OCI-LY7 (cell line): ENCODE measurements at regions not wholly inside any gene's neighbourhood (a gene's known extent, or its start where the extent isn't known, plus 50 kb on each side); places are given as distances from the start of the nearest gene placed in this dataset.

Experiments
- BruUV-seq: library from RNA; stranded (reverse); fragments of 400-500 nt; replicated peaks from 2 replicates; lab custom pipeline; 2021; lab: Mats Ljungman, UMichigan
- CTCF ChIA-PET: fragments of 300-600 bp; sonication (Branson Sonifier 250); formaldehyde crosslinking; loops from one replicate; lab custom pipeline; 2022; ENCODE audit warnings: antibody characterized with exemption; ENCODE audit not compliant: unreplicated experiment; lab: Charles Lee
- POLR2A ChIA-PET: fragments of 300-600 bp; sonication (Branson Sonifier 250); formaldehyde crosslinking; loops from one replicate; lab custom pipeline; 2022; ENCODE audit warnings: antibody characterized with exemption; lab: Charles Lee
- DNase-seq: peaks from one replicate; pipeline ENCODE4 v3.0.0-alpha.2; 2015; ENCODE audit warnings: low spot score
- H2AFZ ChIP-seq: fragments of 200-600 bp; sonication (generic), shearing (Covaris generic); 2 replicates; pipeline ENCODE4 v1.6.1; 2014; ENCODE audit warnings: mild to moderate bottlenecking, antibody characterized with exemption, low read length, moderate library complexity
- H3K27ac ChIP-seq: fragments of 200-600 bp; sonication (generic); 2 replicates; pipeline ENCODE4 v1.5.1; 2014; ENCODE audit warnings: mixed run types, low read depth, mild to moderate bottlenecking, moderate library complexity, low read length, inconsistent platforms; ENCODE audit not compliant: poor library complexity, severe bottlenecking
- H3K36me3 ChIP-seq: fragments of 200-600 bp; sonication (generic); 2 replicates; pipeline ENCODE4 v1.6.1; 2014; ENCODE audit warnings: mild to moderate bottlenecking, antibody characterized with exemption, low read length, moderate library complexity, mixed read lengths; ENCODE audit not compliant: insufficient read depth
- H3K4me1 ChIP-seq: fragments of 200-600 bp; sonication (generic); 2 replicates; pipeline ENCODE4 v1.5.1; 2014; ENCODE audit warnings: mild to moderate bottlenecking, low read length; ENCODE audit not compliant: insufficient read depth, poor library complexity, severe bottlenecking
- H3K4me2 ChIP-seq: fragments of 200-600 bp; sonication (generic); 2 replicates; pipeline ENCODE4 v1.6.1; 2014; ENCODE audit warnings: mild to moderate bottlenecking, low read length
- H3K4me3 ChIP-seq: fragments of 200-600 bp; sonication (generic); 2 replicates; pipeline ENCODE4 v1.5.1; 2014; ENCODE audit warnings: mild to moderate bottlenecking, low read depth, low read length; ENCODE audit not compliant: poor library complexity, severe bottlenecking
- H3K79me2 ChIP-seq: fragments of 200-600 bp; sonication (generic); 2 replicates; pipeline ENCODE4 v1.6.1; 2016; ENCODE audit warnings: low read depth, mild to moderate bottlenecking, low read length, moderate library complexity, mixed read lengths; ENCODE audit not compliant: insufficient read depth
- H3K9me2 ChIP-seq: fragments of 200-600 bp; sonication (generic); 2 replicates; pipeline ENCODE4 v1.6.1; 2016; ENCODE audit warnings: mild to moderate bottlenecking, low read length, mixed read lengths; ENCODE audit not compliant: insufficient read depth
- H3K9me3 ChIP-seq: fragments of 200-600 bp; sonication (generic); 2 replicates; pipeline ENCODE4 v1.6.1; 2014; ENCODE audit warnings: mild to moderate bottlenecking, mixed run types, low read length, mixed read lengths
- H4K20me1 ChIP-seq: fragments of 200-600 bp; sonication (generic); 2 replicates; pipeline ENCODE4 v1.6.1; 2014; ENCODE audit warnings: mild to moderate bottlenecking, antibody characterized with exemption, low read length, moderate library complexity, mixed read lengths; ENCODE audit not compliant: insufficient read depth
- CTCF ChIP-seq: fragments of 200-600 bp; sonication (generic); conservative IDR thresholded peaks from 2 replicates; pipeline ENCODE4 v1.5.1; 2014; ENCODE audit warnings: mild to moderate bottlenecking, antibody characterized with exemption, low read length, moderate library complexity, mixed read lengths
- EZH2phosphoT487 ChIP-seq: fragments of 200-600 bp; sonication (generic); IDR thresholded peaks from 2 replicates; pipeline ENCODE4 v1.6.1; 2018; ENCODE audit warnings: low read depth, borderline replicate concordance, mild to moderate bottlenecking, mixed run types, antibody characterized with exemption, low read length, moderate library complexity, mixed read lengths
- intact Hi-C: fragments of 100-400 bp; cut with micrococcal nuclease; formaldehyde crosslinking; loops from one replicate; pipeline ENCODE4 v1.10.0; 2022; ENCODE audit not compliant: unreplicated experiment

GRCh38 chr11:19646921-19647320 is 65.7 kb upstream of the NAV2 start:
- H3K4me3 ChIP-seq, result no peak overlapping the region
- H4K20me1 ChIP-seq, result no peaks in the 10 kb centered on the region
- no peak overlapping the region for H2AFZ ChIP-seq
- no peak overlapping the region for H3K27ac ChIP-seq
- intact Hi-C loops, result no loop called here
- no peaks in the 10 kb centered on the region for H3K4me1 ChIP-seq
- no peaks in the 10 kb centered on the region for H3K9me2 ChIP-seq
- H3K4me2 ChIP-seq, result no peak overlapping the region
- ChIA-PET CTCF (no interaction called here), POLR2A (no interaction called here)
- no peaks in the 10 kb centered on the region for H3K9me3 ChIP-seq
- no peak for DNase-seq
- no TSS peak for BruUV-seq
- no peaks in the 10 kb centered on the region for H3K36me3 ChIP-seq
- no peaks in the 10 kb centered on the region for H3K79me2 ChIP-seq
- TF ChIP-seq EZH2phosphoT487 (no peak), CTCF (no peak)

DNA sequence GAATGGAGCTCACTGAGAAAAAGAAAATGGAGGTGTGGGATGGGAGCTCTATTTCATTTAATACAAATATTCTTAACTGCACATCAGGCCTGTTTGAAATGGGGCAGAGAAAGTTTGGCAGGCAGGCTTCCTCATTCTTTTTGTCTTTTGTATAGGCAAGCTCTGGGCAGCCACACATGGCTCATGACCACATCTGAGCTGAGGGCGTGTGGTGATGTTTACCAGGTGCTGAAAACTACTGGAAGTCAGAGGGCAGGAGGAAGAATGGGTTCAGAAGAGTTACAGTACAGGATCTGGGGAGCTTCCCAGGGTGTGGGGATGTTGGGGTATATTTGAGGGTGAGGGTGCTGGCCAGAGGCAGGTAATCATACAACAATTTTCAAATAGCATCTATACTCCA is 66.3 kb upstream of the NAV2 start:
- ChIA-PET CTCF (no interaction called here), POLR2A (interaction anchor here (0.6 to 1.0 kb wide), 2 partner anchors 14 to 119 kb away, joined by 3 to 8 read pairs; no protein-coding TSS in a partner anchor)
- no peaks in the 10 kb centered on the region for H3K9me3 ChIP-seq
- H3K4me2 ChIP-seq, result no peak overlapping the region
- H3K9me2 ChIP-seq, result no peaks in the 10 kb centered on the region
- no peak overlapping the region for H3K27ac ChIP-seq
- BruUV-seq, result no TSS peak
- intact Hi-C loops, result no loop called here
- TF ChIP-seq CTCF (no peak), EZH2phosphoT487 (no peak)
- H2AFZ ChIP-seq, result no peak overlapping the region
- H3K4me1 ChIP-seq, result no peaks in the 10 kb centered on the region
- no peak for DNase-seq
- no peaks in the 10 kb centered on the region for H3K36me3 ChIP-seq
- H3K79me2 ChIP-seq, result no peaks in the 10 kb centered on the region
- no peaks in the 10 kb centered on the region for H4K20me1 ChIP-seq
- no peak overlapping the region for H3K4me3 ChIP-seq

GRCh38 chr11:19644316-19644715 is 68.3 kb upstream of the NAV2 start:
- CTCF ChIA-PET, result no interaction called here
- H3K36me3 ChIP-seq, result no peaks in the 10 kb centered on the region
- no peak overlapping the region for H2AFZ ChIP-seq
- no peaks in the 10 kb centered on the region for H3K9me3 ChIP-seq
- no peaks in the 10 kb centered on the region for H3K4me1 ChIP-seq
- H3K4me3 ChIP-seq, result no peak overlapping the region
- POLR2A ChIA-PET, result no interaction called here
- DNase-seq, result no peak
- no peaks in the 10 kb centered on the region for H3K79me2 ChIP-seq
- no peaks in the 10 kb centered on the region for H3K9me2 ChIP-seq
- H3K27ac ChIP-seq, result no peak overlapping the region
- TF ChIP-seq CTCF, result no peak
- no peak for TF ChIP-seq EZH2phosphoT487
- H4K20me1 ChIP-seq, result no peaks in the 10 kb centered on the region
- intact Hi-C loops, result no loop called here
- BruUV-seq, result no TSS peak
- no peak overlapping the region for H3K4me2 ChIP-seq
